ENCODE measurements at regions not wholly inside any gene's neighbourhood (a gene's known extent, or its start where the extent isn't known, plus 50 kb on each side); places are given as distances from the start of the nearest gene placed in this dataset.

DNA sequence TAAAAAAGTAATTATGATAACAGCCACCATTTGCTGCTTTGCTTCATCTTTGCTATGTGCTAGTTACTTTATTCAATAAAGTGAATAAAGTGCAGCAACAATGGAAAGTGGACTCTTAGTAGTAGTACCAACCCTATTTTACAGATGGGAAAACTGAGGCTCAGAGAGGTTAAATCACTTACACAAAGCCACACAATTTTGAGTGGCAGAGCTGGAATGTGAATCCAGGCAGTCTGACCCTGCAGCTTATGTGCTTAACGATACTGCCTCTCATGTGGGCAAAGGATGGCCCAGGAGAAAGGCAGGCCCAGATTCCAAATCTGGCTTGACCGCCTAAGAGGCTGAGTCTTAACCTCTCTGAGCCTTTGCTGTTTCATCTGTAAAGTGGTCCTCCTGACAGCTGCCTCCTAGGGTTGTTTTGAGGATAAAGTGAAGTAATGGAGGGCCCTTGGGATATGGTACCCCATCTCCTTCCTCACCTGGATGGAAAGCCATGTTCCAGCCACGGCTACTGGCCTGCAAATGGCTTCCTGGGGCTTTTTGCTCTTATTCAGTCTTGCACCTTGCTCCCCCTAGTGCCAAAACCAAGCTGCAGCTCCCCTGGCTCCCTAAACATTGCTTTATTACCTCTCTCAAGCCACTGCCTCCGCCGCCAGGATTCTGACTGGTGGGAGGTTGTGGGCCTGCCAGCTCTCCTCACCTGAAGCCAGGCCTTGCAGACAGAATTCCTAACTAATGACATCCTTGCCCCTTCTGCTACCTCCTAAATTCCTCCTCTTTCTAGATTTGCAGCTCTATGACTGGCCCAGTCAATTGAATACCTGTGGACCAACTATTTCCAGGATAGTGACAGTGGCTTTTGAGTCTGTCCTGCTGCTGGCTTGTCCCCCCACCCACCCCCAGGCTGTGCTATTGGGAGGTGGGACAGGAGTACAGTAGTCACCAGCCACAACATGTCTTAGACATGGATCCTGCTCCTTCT is 283.3 kb upstream of the PWP1 start:
- Histone ChIP-seq H3K36me3 (ENCODE audit: control insufficient read depth in 1 of 2, insufficient read depth in 2 of 2, low read length in 1 of 2) (no peaks in the 10 kb centered on the region), H3K9me3 (ENCODE audit: control insufficient read depth, low read length) (no peaks in the 10 kb centered on the region), H3K4me3 (ENCODE audit: low read length in 2 of 2) (no peak overlapping the region), H3K27me3 (ENCODE audit: control insufficient read depth in 1 of 2, insufficient read depth in 2 of 2, low read length in 1 of 2) (no peaks in the 10 kb centered on the region), H3K27ac (ENCODE audit: low read depth in 1 of 2, low read length in 2 of 2) (no peak overlapping the region), H3K4me1 (ENCODE audit: control insufficient read depth in 1 of 2, insufficient read depth in 2 of 2, low read length in 2 of 2) (no peaks in the 10 kb centered on the region)
- intact Hi-C loops (cut with DNase I) = no loop called here
- DNase-seq (no peak), ATAC-seq (ENCODE audit: low FRiP score) (no peak)
- WGBS, 2 donors = 86 to 92% methylated on average over 5 of the region's 5 CpGs

- Histone ChIP-seq H3K27me3 (ENCODE audit: control insufficient read depth in 1 of 2, insufficient read depth in 2 of 2, low read length in 1 of 2) (no peaks in the 10 kb centered on the region), H3K27ac (ENCODE audit: low read depth in 1 of 2, low read length in 2 of 2) (no peak overlapping the region), H3K4me3 (ENCODE audit: low read length in 2 of 2) (no peak overlapping the region), H3K4me1 (ENCODE audit: control insufficient read depth in 1 of 2, insufficient read depth in 2 of 2, low read length in 2 of 2) (no peaks in the 10 kb centered on the region), H3K36me3 (ENCODE audit: control insufficient read depth in 1 of 2, insufficient read depth in 2 of 2, low read length in 1 of 2) (no peaks in the 10 kb centered on the region), H3K9me3 (ENCODE audit: control insufficient read depth, low read length) (no peaks in the 10 kb centered on the region)
- intact Hi-C loops (cut with DNase I) = no loop called here
- DNase-seq = no peak
- WGBS, 2 donors = 70 to 71% methylated on average over 4 of the region's 4 CpGs
- ATAC-seq (ENCODE audit: low FRiP score) = no peak
Measured at GRCh38 chr12:107404981-107405380, 280.6 kb upstream of the PWP1 start.

DNA sequence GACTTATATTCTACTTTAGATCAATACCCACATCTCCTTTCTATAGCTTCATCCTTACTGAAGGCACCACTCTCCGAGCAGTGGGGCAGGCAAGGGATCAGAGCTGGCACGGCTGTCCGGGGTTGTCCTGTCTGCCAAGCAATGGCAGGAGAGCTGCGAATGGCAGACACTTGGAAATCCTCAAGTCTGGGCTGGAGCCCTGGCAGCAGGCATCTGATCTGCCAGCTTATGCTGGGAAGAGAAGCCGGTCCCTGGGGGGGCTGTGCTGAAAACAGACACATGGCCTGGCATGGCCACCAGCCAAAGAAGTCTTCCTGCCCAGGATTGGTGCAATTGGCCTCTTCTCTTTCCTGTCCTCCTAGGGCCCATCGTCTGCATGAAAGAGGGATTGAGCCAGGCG is 280.2 kb upstream of the PWP1 start:
- H3K4me3 ChIP-seq (ENCODE audit: low read length in 2 of 2) = no peak overlapping the region
- no peak for DNase-seq
- ATAC-seq (ENCODE audit: low FRiP score) = no peak
- no peak overlapping the region for H3K27ac ChIP-seq (ENCODE audit: low read depth in 1 of 2, low read length in 2 of 2)
- 16 to 24% methylated on average over 7 of the region's 7 CpGs for WGBS, 2 donors
- no peaks in the 10 kb centered on the region for H3K4me1 ChIP-seq (ENCODE audit: control insufficient read depth in 1 of 2, insufficient read depth in 2 of 2, low read length in 2 of 2)
- no peaks in the 10 kb centered on the region for H3K9me3 ChIP-seq (ENCODE audit: control insufficient read depth, low read length)
- intact Hi-C loops (cut with DNase I) = no loop called here
- H3K36me3 ChIP-seq (ENCODE audit: control insufficient read depth in 1 of 2, insufficient read depth in 2 of 2, low read length in 1 of 2) = no peaks in the 10 kb centered on the region
- no peaks in the 10 kb centered on the region for H3K27me3 ChIP-seq (ENCODE audit: control insufficient read depth in 1 of 2, insufficient read depth in 2 of 2, low read length in 1 of 2)

GRCh38 chr12:107406932-107407331 is 278.7 kb upstream of the PWP1 start:
- DNase-seq (no peak), ATAC-seq (ENCODE audit: low FRiP score) (no peak)
- no peaks in the 10 kb centered on the region for H3K9me3 ChIP-seq (ENCODE audit: control insufficient read depth, low read length)
- no peaks in the 10 kb centered on the region for H3K27me3 ChIP-seq (ENCODE audit: control insufficient read depth in 1 of 2, insufficient read depth in 2 of 2, low read length in 1 of 2)
- H3K36me3 ChIP-seq (ENCODE audit: control insufficient read depth in 1 of 2, insufficient read depth in 2 of 2, low read length in 1 of 2) = no peaks in the 10 kb centered on the region
- 83 to 90% methylated on average over 5 of the region's 5 CpGs for WGBS, 2 donors
- intact Hi-C loops (cut with DNase I) = no loop called here
- no peaks in the 10 kb centered on the region for H3K4me1 ChIP-seq (ENCODE audit: control insufficient read depth in 1 of 2, insufficient read depth in 2 of 2, low read length in 2 of 2)
- no peak overlapping the region for H3K4me3 ChIP-seq (ENCODE audit: low read length in 2 of 2)
- H3K27ac ChIP-seq (ENCODE audit: low read depth in 1 of 2, low read length in 2 of 2) = no peak overlapping the region

DNA sequence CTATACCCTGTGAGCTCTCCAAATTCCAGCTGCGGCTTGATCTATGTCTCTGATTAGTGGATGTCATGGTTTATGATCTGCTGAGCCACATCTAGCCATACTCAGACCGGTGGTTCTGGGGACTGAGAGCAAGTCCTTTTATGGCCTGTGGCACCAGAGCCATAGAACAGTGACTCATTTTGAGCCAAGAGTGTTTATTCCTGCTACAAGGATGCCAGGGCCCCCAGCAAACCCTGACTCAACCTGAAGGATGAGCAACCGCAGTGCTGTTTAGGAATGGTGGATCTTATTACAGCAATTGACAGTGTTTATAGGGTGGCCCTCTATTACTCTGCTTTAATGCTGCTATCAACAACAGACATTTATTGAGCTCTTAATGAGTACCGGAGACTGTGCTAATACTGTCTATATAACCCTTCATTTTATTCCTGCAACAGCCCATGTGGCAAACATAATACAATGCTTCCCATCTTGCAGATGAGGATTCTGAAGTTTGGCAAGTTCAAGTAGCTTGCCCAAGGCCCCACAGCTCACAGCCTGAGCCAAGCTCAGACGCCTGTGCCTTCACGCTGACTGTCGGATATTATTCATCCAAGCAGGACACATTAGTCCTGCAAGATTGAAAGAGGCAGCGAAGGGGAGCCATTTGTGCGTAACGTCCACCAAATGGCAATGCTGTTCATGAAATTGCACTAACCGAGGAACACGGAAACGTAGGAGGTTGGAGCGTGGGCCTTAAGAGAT is 273.6 kb upstream of the PWP1 start:
- Histone ChIP-seq H3K4me3 (ENCODE audit: low read length in 2 of 2) (no peak overlapping the region), H3K9me3 (ENCODE audit: control insufficient read depth, low read length) (no peaks in the 10 kb centered on the region), H3K27ac (ENCODE audit: low read depth in 1 of 2, low read length in 2 of 2) (no peak overlapping the region), H3K27me3 (ENCODE audit: control insufficient read depth in 1 of 2, insufficient read depth in 2 of 2, low read length in 1 of 2) (no peaks in the 10 kb centered on the region), H3K36me3 (ENCODE audit: control insufficient read depth in 1 of 2, insufficient read depth in 2 of 2, low read length in 1 of 2) (no peaks in the 10 kb centered on the region), H3K4me1 (ENCODE audit: control insufficient read depth in 1 of 2, insufficient read depth in 2 of 2, low read length in 2 of 2) (no peaks in the 10 kb centered on the region)
- intact Hi-C loops (cut with DNase I) = no loop called here
- DNase-seq (no peak), ATAC-seq (ENCODE audit: low FRiP score) (no peak)
- WGBS, 2 donors = 91 to 92% methylated on average over 14 of the region's 14 CpGs

DNA sequence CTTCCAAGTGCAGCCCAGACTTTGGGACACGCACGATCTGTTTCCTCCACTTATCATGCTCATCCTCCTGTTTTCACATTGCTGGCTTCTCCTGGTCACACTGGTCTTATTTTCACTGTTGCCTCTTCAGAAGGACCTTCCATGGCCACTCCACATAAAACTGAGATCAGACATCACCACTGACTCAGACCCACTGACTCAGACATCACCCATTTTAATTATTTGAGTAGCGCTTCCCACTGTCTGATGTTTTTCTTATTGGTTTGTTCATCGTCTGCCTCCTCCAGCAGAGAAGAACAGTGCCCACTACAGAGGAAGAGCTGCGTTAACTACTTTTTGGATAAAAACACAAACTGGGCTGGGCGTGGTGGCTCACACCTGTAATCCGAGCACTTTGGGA is 270.5 kb upstream of the PWP1 start:
- peaks cover 0 to 2% of the 10 kb centered on the region in 2 donors for H3K27me3 ChIP-seq (ENCODE audit: control insufficient read depth in 1 of 2, insufficient read depth in 2 of 2, low read length in 1 of 2)
- DNase-seq = no peak
- H3K9me3 ChIP-seq (ENCODE audit: control insufficient read depth, low read length) = peaks cover 1% of the 10 kb centered on the region
- no peak overlapping the region for H3K4me3 ChIP-seq (ENCODE audit: low read length in 2 of 2)
- intact Hi-C loops (cut with DNase I) = no loop called here
- H3K4me1 ChIP-seq (ENCODE audit: control insufficient read depth in 1 of 2, insufficient read depth in 2 of 2, low read length in 2 of 2) = no peaks in the 10 kb centered on the region
- ATAC-seq (ENCODE audit: low FRiP score) = no peak
- H3K36me3 ChIP-seq (ENCODE audit: control insufficient read depth in 1 of 2, insufficient read depth in 2 of 2, low read length in 1 of 2) = no peaks in the 10 kb centered on the region
- 92 to 93% methylated on average over 7 of the region's 7 CpGs for WGBS, 2 donors
- no peak overlapping the region for H3K27ac ChIP-seq (ENCODE audit: low read depth in 1 of 2, low read length in 2 of 2)

DNA sequence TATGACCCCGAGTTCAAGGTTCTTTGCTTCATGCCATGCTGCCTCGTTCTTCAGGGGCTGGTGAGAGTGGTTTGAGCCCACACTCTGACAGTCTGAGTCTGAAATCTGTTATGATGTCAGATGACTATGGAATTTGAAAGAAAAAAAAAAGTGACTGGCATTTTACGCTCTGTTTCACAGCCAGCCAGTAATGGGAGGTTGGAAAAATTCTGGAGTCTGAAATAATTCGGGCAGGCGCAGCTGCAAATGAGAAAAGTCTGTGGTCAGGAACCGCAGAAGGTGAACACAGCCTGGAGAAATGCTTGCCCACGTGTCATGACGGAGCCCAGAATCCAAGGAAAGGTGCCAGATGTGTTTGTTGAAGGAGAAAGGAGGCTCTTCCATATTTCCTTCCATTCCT is 269.8 kb upstream of the PWP1 start:
- Histone ChIP-seq H3K27me3 (ENCODE audit: control insufficient read depth in 1 of 2, insufficient read depth in 2 of 2, low read length in 1 of 2) (peaks cover 0 to 2% of the 10 kb centered on the region in 2 donors), H3K27ac (ENCODE audit: low read depth in 1 of 2, low read length in 2 of 2) (no peak overlapping the region), H3K4me3 (ENCODE audit: low read length in 2 of 2) (no peak overlapping the region), H3K4me1 (ENCODE audit: control insufficient read depth in 1 of 2, insufficient read depth in 2 of 2, low read length in 2 of 2) (no peaks in the 10 kb centered on the region), H3K9me3 (ENCODE audit: control insufficient read depth, low read length) (peaks cover 1% of the 10 kb centered on the region), H3K36me3 (ENCODE audit: control insufficient read depth in 1 of 2, insufficient read depth in 2 of 2, low read length in 1 of 2) (no peaks in the 10 kb centered on the region)
- ATAC-seq (ENCODE audit: low FRiP score) (no peak), DNase-seq (no peak)
- intact Hi-C loops (cut with DNase I) = no loop called here
- WGBS, 2 donors = 49 to 51% methylated on average over 8 of the region's 8 CpGs

- H3K4me1 ChIP-seq (ENCODE audit: control insufficient read depth in 1 of 2, insufficient read depth in 2 of 2, low read length in 2 of 2) = no peaks in the 10 kb centered on the region
- WGBS, 2 donors = 95 to 96% methylated on average over 5 of the region's 5 CpGs
- intact Hi-C loops (cut with DNase I) = no loop called here
- H3K36me3 ChIP-seq (ENCODE audit: control insufficient read depth in 1 of 2, insufficient read depth in 2 of 2, low read length in 1 of 2) = no peaks in the 10 kb centered on the region
- H3K9me3 ChIP-seq (ENCODE audit: control insufficient read depth, low read length) = peaks cover 1% of the 10 kb centered on the region
- DNase-seq (no peak), ATAC-seq (ENCODE audit: low FRiP score) (no peak)
- H3K4me3 ChIP-seq (ENCODE audit: low read length in 2 of 2) = no peak overlapping the region
- H3K27me3 ChIP-seq (ENCODE audit: control insufficient read depth in 1 of 2, insufficient read depth in 2 of 2, low read length in 1 of 2) = peaks cover 0 to 2% of the 10 kb centered on the region in 2 donors
- no peak overlapping the region for H3K27ac ChIP-seq (ENCODE audit: low read depth in 1 of 2, low read length in 2 of 2)
Measured at GRCh38 chr12:107417004-107417403, 268.6 kb upstream of the PWP1 start.

DNA sequence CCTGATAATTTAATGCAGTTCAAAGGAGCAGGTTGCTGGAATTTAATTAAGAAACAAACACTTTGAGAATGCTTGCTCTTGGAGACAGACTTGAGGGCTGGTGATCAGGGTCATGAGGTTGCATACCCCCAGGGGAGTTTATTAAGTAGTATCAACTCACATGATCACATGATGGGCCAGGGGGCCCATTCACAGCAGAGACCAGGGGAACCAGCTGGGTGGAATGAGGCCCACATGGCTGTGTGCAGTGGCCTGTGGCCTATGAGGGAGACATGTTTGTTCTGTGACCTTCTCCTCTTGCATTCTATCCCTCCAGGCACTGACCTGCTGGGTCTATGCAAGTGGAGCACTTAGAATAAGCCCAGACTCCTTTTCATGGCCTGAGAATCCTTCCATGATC is 266.6 kb upstream of the PWP1 start:
- DNase-seq (no peak), ATAC-seq (ENCODE audit: low FRiP score) (no peak)
- Histone ChIP-seq H3K27me3 (ENCODE audit: control insufficient read depth in 1 of 2, insufficient read depth in 2 of 2, low read length in 1 of 2) (peaks cover 0 to 2% of the 10 kb centered on the region in 2 donors), H3K4me1 (ENCODE audit: control insufficient read depth in 1 of 2, insufficient read depth in 2 of 2, low read length in 2 of 2) (no peaks in the 10 kb centered on the region), H3K9me3 (ENCODE audit: control insufficient read depth, low read length) (peaks cover 1% of the 10 kb centered on the region), H3K36me3 (ENCODE audit: control insufficient read depth in 1 of 2, insufficient read depth in 2 of 2, low read length in 1 of 2) (no peaks in the 10 kb centered on the region), H3K4me3 (ENCODE audit: low read length in 2 of 2) (no peak overlapping the region), H3K27ac (ENCODE audit: low read depth in 1 of 2, low read length in 2 of 2) (no peak overlapping the region)
- intact Hi-C loops (cut with DNase I) = no loop called here
